Urothelium cell line (cell line): ENCODE measurements at regions not wholly inside any gene's neighbourhood (a gene's known extent, or its start where the extent isn't known, plus 50 kb on each side); places are given as distances from the start of the nearest gene placed in this dataset.

Experiments
- DNase-seq: peaks from one replicate; pipeline ENCODE4 v3.0.0; 2011; ENCODE audit warnings: low spot score, mixed read lengths
- FAIRE-seq: peaks from 2 replicates; lab custom pipeline; 2011; peaks lifted over from hg19 to GRCh38; lab: Jason Lieb, UNC

- FAIRE-seq (no peak), DNase-seq (no peak)
Measured at GRCh38 chr10:120403109-120403508, 53.9 kb upstream of the PLPP4 start.

- FAIRE-seq, result no peak
- DNase-seq, result no peak
Measured at GRCh38 chr10:120406376-120406775, 50.7 kb upstream of the PLPP4 start.
